WTC11 (cell line): ENCODE measurements at regions not wholly inside any gene's neighbourhood (a gene's known extent, or its start where the extent isn't known, plus 50 kb on each side); places are given as distances from the start of the nearest gene placed in this dataset.

Source experiments
- ATAC-seq: fragments of 200-7000 bp; cut with Tn5 transposase; 2 replicates; pipeline ENCODE4 v1.10.0; 2021; ENCODE audit warnings: mild to moderate bottlenecking, moderate library complexity
- CTCF ChIA-PET: fragments of 300-600 bp; sonication (Branson Sonifier 250); formaldehyde crosslinking; loops from one replicate; lab custom pipeline; 2021; ENCODE audit warnings: antibody characterized with exemption; lab: Charles Lee
- POLR2A ChIA-PET: fragments of 350-600 bp; sonication (Branson Sonifier 250); formaldehyde crosslinking; loops from one replicate; lab custom pipeline; 2021; ENCODE audit warnings: antibody characterized with exemption; lab: Charles Lee
- DNase-seq: peaks from one replicate; pipeline ENCODE4 v3.0.0; 2021; ENCODE audit warnings: low spot score
- H3K27ac Mint-ChIP-seq: 2 replicates; pipeline ENCODE4 v1.8.0; 2021; ENCODE audit warnings: mixed read lengths
- H3K27me3 Mint-ChIP-seq: 2 replicates; pipeline ENCODE4 v1.8.0; 2021; ENCODE audit warnings: low read depth, mild to moderate bottlenecking, moderate library complexity, mixed read lengths
- H3K36me3 Mint-ChIP-seq: 2 replicates; pipeline ENCODE4 v1.8.0; 2021; ENCODE audit warnings: mixed read lengths
- H3K4me1 Mint-ChIP-seq: 2 replicates; pipeline ENCODE4 v1.8.0; 2022; ENCODE audit warnings: mixed read lengths
- H3K4me3 Mint-ChIP-seq: 2 replicates; pipeline ENCODE4 v1.8.0; 2021; ENCODE audit warnings: mild to moderate bottlenecking, moderate library complexity, mixed read lengths
- H3K9me3 Mint-ChIP-seq: 2 replicates; pipeline ENCODE4 v1.8.0; 2021; ENCODE audit warnings: mixed read lengths
- AFF4 ChIP-seq: sonication (generic); formaldehyde crosslinking; IDR thresholded peaks from 2 replicates; pipeline ENCODE4 v1.8.1; 2023; ENCODE audit warnings: mild to moderate bottlenecking, missing genetic modification reagents, borderline replicate concordance
- ATF1 ChIP-seq: sonication (generic); formaldehyde crosslinking; IDR thresholded peaks from 2 replicates; pipeline ENCODE4 v1.8.1; 2023; ENCODE audit warnings: mild to moderate bottlenecking, moderate library complexity, missing genetic modification reagents
- CREB1 ChIP-seq: sonication (generic); formaldehyde crosslinking; IDR thresholded peaks from 2 replicates; pipeline ENCODE4 v1.8.0; 2023; ENCODE audit warnings: mild to moderate bottlenecking, missing genetic modification reagents
- CREM ChIP-seq: sonication (generic); formaldehyde crosslinking; IDR thresholded peaks from 2 replicates; pipeline ENCODE4 v1.8.1; 2022; ENCODE audit warnings: mild to moderate bottlenecking, missing genetic modification reagents, moderate library complexity
- E2F4 ChIP-seq: sonication (generic); formaldehyde crosslinking; IDR thresholded peaks from 2 replicates; pipeline ENCODE4 v1.8.1; 2022; ENCODE audit warnings: low read depth, mild to moderate bottlenecking, moderate library complexity, missing genetic modification reagents, borderline replicate concordance
- ELF4 ChIP-seq: sonication (generic); formaldehyde crosslinking; IDR thresholded peaks from 2 replicates; pipeline ENCODE4 v1.8.1; 2022; ENCODE audit warnings: low read depth, mild to moderate bottlenecking, moderate library complexity, missing genetic modification reagents
- EMX1 ChIP-seq: fragments of 250-450 bp; sonication (Bioruptor Pico); IDR thresholded peaks from 2 replicates; pipeline ENCODE4 v1.8.0; 2021; ENCODE audit warnings: mild to moderate bottlenecking
- FOXP1 ChIP-seq: sonication (generic); formaldehyde crosslinking; IDR thresholded peaks from 2 replicates; pipeline ENCODE4 v1.8.0; 2022; ENCODE audit warnings: missing genetic modification reagents, mild to moderate bottlenecking, moderate library complexity, borderline replicate concordance
- GTF2I ChIP-seq: fragments of 250-450 bp; sonication (Bioruptor Pico); conservative IDR thresholded peaks from 2 replicates; pipeline ENCODE4 v1.4.0; 2021; ENCODE audit warnings: mild to moderate bottlenecking
- HMGA2 ChIP-seq: fragments of 250-450 bp; sonication (Bioruptor Pico); IDR thresholded peaks from 2 replicates; pipeline ENCODE4 v1.4.0; 2021; ENCODE audit warnings: mild to moderate bottlenecking, moderate library complexity
- IRF2 ChIP-seq: sonication (generic); formaldehyde crosslinking; IDR thresholded peaks from 2 replicates; pipeline ENCODE4 v1.8.0; 2022; ENCODE audit warnings: low read depth, missing genetic modification reagents, borderline replicate concordance
- MYBL2 ChIP-seq: sonication (generic); formaldehyde crosslinking; IDR thresholded peaks from 2 replicates; pipeline ENCODE4 v1.8.1; 2023; ENCODE audit warnings: mild to moderate bottlenecking, moderate library complexity, missing genetic modification reagents
- NR2C2 ChIP-seq: sonication (generic); formaldehyde crosslinking; IDR thresholded peaks from 2 replicates; pipeline ENCODE4 v1.8.0; 2022; ENCODE audit warnings: mild to moderate bottlenecking, missing genetic modification reagents
- STAT6 ChIP-seq: sonication (generic); formaldehyde crosslinking; conservative IDR thresholded peaks from 2 replicates; pipeline ENCODE4 v1.8.1; 2023; ENCODE audit warnings: mild to moderate bottlenecking, low read depth, missing genetic modification reagents, moderate library complexity
- USF1 ChIP-seq: sonication (generic); formaldehyde crosslinking; IDR thresholded peaks from 2 replicates; pipeline ENCODE4 v1.8.0; 2022; ENCODE audit warnings: mild to moderate bottlenecking, missing genetic modification reagents
- ZNF121 ChIP-seq: sonication (generic); formaldehyde crosslinking; IDR thresholded peaks from 2 replicates; pipeline ENCODE4 v1.8.0; 2023; ENCODE audit warnings: missing genetic modification reagents
- ZNF232 ChIP-seq: sonication (generic); formaldehyde crosslinking; IDR thresholded peaks from 2 replicates; pipeline ENCODE4 v1.8.0; 2022; ENCODE audit warnings: mild to moderate bottlenecking, missing genetic modification reagents
- ZNF317 ChIP-seq: sonication (generic); formaldehyde crosslinking; IDR thresholded peaks from 2 replicates; pipeline ENCODE4 v1.8.1; 2023; ENCODE audit warnings: low read depth, mild to moderate bottlenecking, moderate library complexity, missing genetic modification reagents, borderline replicate concordance
- TF ChIP-seq, protein P1 (sequence below): sonication (generic); formaldehyde crosslinking; IDR thresholded peaks from 2 replicates; pipeline ENCODE4 v1.8.1; 2023; ENCODE audit warnings: mild to moderate bottlenecking, missing genetic modification reagents
- TF ChIP-seq, protein P2 (sequence below): sonication (generic); formaldehyde crosslinking; IDR thresholded peaks from 2 replicates; pipeline ENCODE4 v1.8.0; 2022; ENCODE audit warnings: mild to moderate bottlenecking, missing genetic modification reagents

GRCh38 chr16:6636457-6636856, 696.2 kb upstream of the RBFOX1 start:
- Mint-ChIP-seq H3K4me3 (no peak overlapping the region), H3K9me3 (peaks cover 51% of the 10 kb centered on the region), H3K36me3 (peaks cover 35% of the 10 kb centered on the region), H3K27me3 (peaks cover 5% of the 10 kb centered on the region; the same call in 1 of the 2 replicates), H3K4me1 (no peaks in the 10 kb centered on the region), H3K27ac (no peak overlapping the region)
- ChIA-PET CTCF (no interaction called here), POLR2A (no interaction called here)
- ATAC-seq = no peak
- TF ChIP-seq ZNF232 = no peak
- TF ChIP-seq, protein P1, sequence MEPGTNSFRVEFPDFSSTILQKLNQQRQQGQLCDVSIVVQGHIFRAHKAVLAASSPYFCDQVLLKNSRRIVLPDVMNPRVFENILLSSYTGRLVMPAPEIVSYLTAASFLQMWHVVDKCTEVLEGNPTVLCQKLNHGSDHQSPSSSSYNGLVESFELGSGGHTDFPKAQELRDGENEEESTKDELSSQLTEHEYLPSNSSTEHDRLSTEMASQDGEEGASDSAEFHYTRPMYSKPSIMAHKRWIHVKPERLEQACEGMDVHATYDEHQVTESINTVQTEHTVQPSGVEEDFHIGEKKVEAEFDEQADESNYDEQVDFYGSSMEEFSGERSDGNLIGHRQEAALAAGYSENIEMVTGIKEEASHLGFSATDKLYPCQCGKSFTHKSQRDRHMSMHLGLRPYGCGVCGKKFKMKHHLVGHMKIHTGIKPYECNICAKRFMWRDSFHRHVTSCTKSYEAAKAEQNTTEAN (CRISPR knock-in tag) = no peak
- no peak for TF ChIP-seq IRF2 (CRISPR knock-in tag)
- DNase-seq = no peak

GRCh38 chr16:6634151-6634550, 698.5 kb upstream of the RBFOX1 start:
- ATAC-seq (no peak), DNase-seq (no peak)
- TF ChIP-seq HMGA2 (CRISPR knock-in tag) (peak; percentile 59; the same call in 1 of the 2 replicates), STAT6 (CRISPR knock-in tag) (no peak)
- no peaks in the 10 kb centered on the region for H3K4me1 Mint-ChIP-seq
- no peak overlapping the region for H3K27ac Mint-ChIP-seq
- ChIA-PET POLR2A (no interaction called here), CTCF (no interaction called here)
- H3K9me3 Mint-ChIP-seq = peaks cover 63% of the 10 kb centered on the region
- H3K27me3 Mint-ChIP-seq = peaks cover 9% of the 10 kb centered on the region; the same call in 1 of the 2 replicates
- peaks cover 47% of the 10 kb centered on the region for H3K36me3 Mint-ChIP-seq
- no peak overlapping the region for H3K4me3 Mint-ChIP-seq

DNA sequence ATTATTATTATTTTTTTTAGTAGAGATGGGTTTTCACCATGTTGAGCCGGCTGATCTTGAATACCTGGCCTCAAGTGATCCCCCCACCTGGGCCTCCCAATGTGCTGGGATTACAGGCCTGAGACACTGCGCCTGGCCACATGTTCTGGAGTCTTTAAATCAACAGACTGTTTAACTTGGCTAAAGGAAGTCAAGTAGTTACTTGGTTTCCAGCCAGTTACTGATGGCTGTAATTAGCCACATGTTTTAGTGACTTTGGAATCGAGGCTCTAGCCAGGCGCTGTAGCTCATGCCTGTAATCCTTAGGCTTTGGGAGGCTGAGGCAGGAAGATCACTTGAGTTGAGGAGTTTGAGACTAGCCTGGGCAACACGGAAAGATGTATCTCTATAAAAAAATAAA, 699.2 kb upstream of the RBFOX1 start:
- no peak for DNase-seq
- CTCF ChIA-PET = no interaction called here
- no peak for TF ChIP-seq E2F4
- no peak for TF ChIP-seq CREM (CRISPR knock-in tag)
- no peak for TF ChIP-seq GTF2I (CRISPR knock-in tag)
- no peak for TF ChIP-seq MYBL2
- TF ChIP-seq FOXP1 = no peak
- TF ChIP-seq, protein P2, sequence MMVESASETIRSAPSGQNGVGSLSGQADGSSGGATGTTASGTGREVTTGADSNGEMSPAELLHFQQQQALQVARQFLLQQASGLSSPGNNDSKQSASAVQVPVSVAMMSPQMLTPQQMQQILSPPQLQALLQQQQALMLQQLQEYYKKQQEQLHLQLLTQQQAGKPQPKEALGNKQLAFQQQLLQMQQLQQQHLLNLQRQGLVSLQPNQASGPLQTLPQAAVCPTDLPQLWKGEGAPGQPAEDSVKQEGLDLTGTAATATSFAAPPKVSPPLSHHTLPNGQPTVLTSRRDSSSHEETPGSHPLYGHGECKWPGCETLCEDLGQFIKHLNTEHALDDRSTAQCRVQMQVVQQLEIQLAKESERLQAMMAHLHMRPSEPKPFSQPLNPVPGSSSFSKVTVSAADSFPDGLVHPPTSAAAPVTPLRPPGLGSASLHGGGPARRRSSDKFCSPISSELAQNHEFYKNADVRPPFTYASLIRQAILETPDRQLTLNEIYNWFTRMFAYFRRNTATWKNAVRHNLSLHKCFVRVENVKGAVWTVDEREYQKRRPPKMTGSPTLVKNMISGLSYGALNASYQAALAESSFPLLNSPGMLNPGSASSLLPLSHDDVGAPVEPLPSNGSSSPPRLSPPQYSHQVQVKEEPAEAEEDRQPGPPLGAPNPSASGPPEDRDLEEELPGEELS (CRISPR knock-in tag) = no peak
- TF ChIP-seq EMX1 (CRISPR knock-in tag) = no peak
- TF ChIP-seq ELF4 (CRISPR knock-in tag) = no peak
- no peak for TF ChIP-seq USF1
- no peak for TF ChIP-seq ZNF317 (CRISPR knock-in tag)
- TF ChIP-seq CREB1 (CRISPR knock-in tag) = no peak
- no peak for TF ChIP-seq NR2C2
- no peak for TF ChIP-seq ZNF121 (CRISPR knock-in tag)
- no peak for TF ChIP-seq AFF4 (CRISPR knock-in tag)
- no peak for TF ChIP-seq ATF1 (CRISPR knock-in tag)

More for the DNA sequence above, 699.2 kb upstream of the RBFOX1 start:
- Mint-ChIP-seq H3K4me1 (no peaks in the 10 kb centered on the region), H3K36me3 (peaks cover 51% of the 10 kb centered on the region), H3K9me3 (peaks cover 66% of the 10 kb centered on the region), H3K27me3 (peaks cover 11% of the 10 kb centered on the region; the same call in 1 of the 2 replicates), H3K27ac (no peak overlapping the region), H3K4me3 (no peak overlapping the region)
- ATAC-seq = no peak
- POLR2A ChIA-PET = no interaction called here
